ENCODE measurements at regions not wholly inside any gene's neighbourhood (a gene's known extent, or its start where the extent isn't known, plus 50 kb on each side); places are given as distances from the start of the nearest gene placed in this dataset.

- TF ChIP-seq CTCF (IDR thresholded peaks at IDR 0.05) (no peak), POLR2A (IDR thresholded peaks at IDR 0.05) (no peak)
Measured at GRCh38 chr11:92332986-92333385, 108.4 kb downstream of the FAT3 start.
